GM12878 (cell line): ENCODE measurements at regions not wholly inside any gene's neighbourhood (a gene's known extent, or its start where the extent isn't known, plus 50 kb on each side); places are given as distances from the start of the nearest gene placed in this dataset.

Source experiments
- ATAC-seq: fragments of 200-7000 bp; cut with Tn5 transposase; 3 replicates; pipeline ENCODE4 v1.9.1; 2020; ENCODE audit warnings: mild to moderate bottlenecking, moderate library complexity
- BruUV-seq: library from RNA; stranded (reverse); fragments of 400-500 nt; replicated peaks from 2 replicates; lab custom pipeline; 2021; lab: Mats Ljungman, UMichigan
- CTCF ChIA-PET: fragments of 300-600 bp; sonication (Branson Sonifier 250); formaldehyde crosslinking; extraction: SDS; loops from one replicate; lab custom pipeline; 2021; ENCODE audit warnings: inconsistent platforms; lab: Yijun Ruan, JAX
- POLR2A ChIA-PET: fragments of 350-600 bp; formaldehyde crosslinking; extraction: SDS; loops from one replicate; lab custom pipeline; 2021; ENCODE audit warnings: inconsistent platforms; lab: Charles Lee
- RAD21 ChIA-PET: fragments of 300-600 bp; sonication (Branson Sonifier 250); formaldehyde crosslinking; loops from one replicate; lab custom pipeline; 2023; ENCODE audit warnings: antibody characterized with exemption; ENCODE audit not compliant: unreplicated experiment; lab: Charles Lee
- SMC1A ChIA-PET: fragments of 300-600 bp; sonication (Branson Sonifier 250); formaldehyde crosslinking; loops from one replicate; lab custom pipeline; 2023; ENCODE audit not compliant: unreplicated experiment, uncharacterized antibody; lab: Charles Lee
- DNase-seq: peaks from one replicate; pipeline ENCODE4 v3.0.0-alpha.2; 2011; ENCODE audit warnings: low read depth, low spot score
- FAIRE-seq: peaks from 3 replicates; lab custom pipeline; 2011; peaks lifted over from hg19 to GRCh38; lab: Jason Lieb, UNC
- H2AFZ ChIP-seq: 2 replicates; pipeline ENCODE4 v1.6.0; 2011; ENCODE audit warnings: low read depth, low read length, control low read depth; ENCODE audit not compliant: control insufficient read depth
- H3K27ac ChIP-seq: 2 replicates; pipeline ENCODE4 v1.5.1; 2011; ENCODE audit warnings: control low read depth; ENCODE audit not compliant: control insufficient read depth, insufficient read depth
- H3K27me3 ChIP-seq, 2 experiments: replicated peaks in 1 of 2; 2 replicates each; pipeline versions ENCODE4 v1.6.0 to v1.6.1; 2011; ENCODE audit warnings: low read length in 1 of 2; ENCODE audit not compliant: control insufficient read depth in 2 of 2, insufficient read depth in 2 of 2
- H3K36me3 ChIP-seq, 2 experiments: 2 replicates each; pipeline ENCODE4 v1.5.1; 2011; ENCODE audit warnings: low read length in 1 of 2; ENCODE audit not compliant: control insufficient read depth in 2 of 2, insufficient read depth in 2 of 2
- H3K4me1 ChIP-seq: 2 replicates; pipeline ENCODE4 v1.6.1; 2011; ENCODE audit warnings: mild to moderate bottlenecking, low read length, moderate library complexity, mixed read lengths; ENCODE audit not compliant: control insufficient read depth, insufficient read depth
- H3K4me2 ChIP-seq: 2 replicates; pipeline ENCODE4 v1.6.0; 2011; ENCODE audit warnings: control low read depth; ENCODE audit not compliant: control insufficient read depth, insufficient read depth
- H3K4me3 ChIP-seq: fragments of 200-600 bp; sonication (generic); 2 replicates; pipeline ENCODE4 v1.5.1; 2016
- H3K79me2 ChIP-seq: 2 replicates; pipeline ENCODE4 v1.6.0; 2011; ENCODE audit warnings: low read length; ENCODE audit not compliant: control insufficient read depth, insufficient read depth
- H3K9ac ChIP-seq: 2 replicates; pipeline ENCODE4 v1.8.0; 2011; ENCODE audit warnings: low read length, control low read depth, mixed read lengths; ENCODE audit not compliant: control insufficient read depth, insufficient read depth
- H3K9me3 ChIP-seq: replicated peaks from 3 replicates; pipeline ENCODE4 v1.5.1; 2011; ENCODE audit warnings: mild to moderate bottlenecking, low read length; ENCODE audit not compliant: control insufficient read depth, insufficient read depth
- H4K20me1 ChIP-seq: 2 replicates; pipeline ENCODE4 v1.6.0; 2011; ENCODE audit not compliant: control insufficient read depth, insufficient read depth
- BCL11A ChIP-seq: IDR thresholded peaks from 2 replicates; pipeline ENCODE4 v1.6.1; 2011; ENCODE audit warnings: low read depth, low read length
- BCL3 ChIP-seq: IDR thresholded peaks from 2 replicates; pipeline ENCODE4 v1.6.1; 2011; ENCODE audit warnings: borderline replicate concordance, low read depth, mild to moderate bottlenecking, moderate library complexity, low read length; ENCODE audit not compliant: insufficient read depth, poor library complexity, severe bottlenecking
- CEBPZ ChIP-seq: fragments of 150-350 bp; IDR thresholded peaks from 2 replicates; pipeline ENCODE4 v1.6.1; 2016; ENCODE audit warnings: low read depth, low read length
- GABPA ChIP-seq: IDR thresholded peaks from 2 replicates; pipeline ENCODE4 v1.6.1; 2014; ENCODE audit warnings: antibody characterized with exemption, low read depth, mild to moderate bottlenecking, inconsistent platforms
- HSF1 ChIP-seq: fragments of 150-350 bp; IDR thresholded peaks from 2 replicates; pipeline ENCODE4 v1.6.1; 2014; ENCODE audit warnings: mild to moderate bottlenecking, low read depth, low read length
- JUNB ChIP-seq: IDR thresholded peaks from 2 replicates; pipeline ENCODE4 v1.6.1; 2016; ENCODE audit warnings: antibody characterized with exemption, mild to moderate bottlenecking
- NFYA ChIP-seq: IDR thresholded peaks from 2 replicates; pipeline ENCODE4 v1.6.1; 2011; ENCODE audit warnings: low read depth, mild to moderate bottlenecking, low read length, improper control_type of control experiment, borderline replicate concordance
- PML ChIP-seq: IDR thresholded peaks from 2 replicates; pipeline ENCODE4 v1.6.1; 2012; ENCODE audit warnings: low read length, inconsistent platforms
- SIN3A ChIP-seq: IDR thresholded peaks from 2 replicates; pipeline ENCODE4 v1.6.1; 2012; ENCODE audit warnings: low read depth, low read length, improper control_type of control experiment
- SP1 ChIP-seq: IDR thresholded peaks from one replicate; pipeline ENCODE4 v1.6.1; 2011; ENCODE audit warnings: low read depth, low read length
- STAT1 ChIP-seq: fragments of 450-650 bp; conservative IDR thresholded peaks from 2 replicates; pipeline ENCODE4 v1.6.1; 2014; ENCODE audit warnings: antibody characterized with exemption, mild to moderate bottlenecking
- WGBS: methylation state at CpG from one replicate; pipeline ENCODE4 v1.1.6; 2016; ENCODE audit warnings: low lambda C conversion rate; ENCODE audit not compliant: insufficient replicate concordance, insufficient coverage; ENCODE audit errors: missing lambda C conversion rate; 5-methylcytosine and 5-hydroxymethylcytosine counted together
- in situ Hi-C: fragments of 300-500 bp; cut with MboI; formaldehyde crosslinking; loops from 9 replicates; pipeline ENCODE4 v1.14.3; 2018; ENCODE audit warnings: mixed read lengths
- intact Hi-C: fragments of 100-400 bp; cut with micrococcal nuclease; formaldehyde crosslinking; loops from one replicate; pipeline ENCODE4 v1.14.2; 2022; ENCODE audit not compliant: unreplicated experiment

GRCh38 chr13:86877441-86877840 is 793.7 kb upstream of the SLITRK5 start:
- no peak for ATAC-seq
- CTCF ChIA-PET: no interaction called here
- Histone ChIP-seq H3K4me1 (no peaks in the 10 kb centered on the region), H3K79me2 (no peaks in the 10 kb centered on the region), H2AFZ (no peak overlapping the region), H3K27me3 (no peaks in the 10 kb centered on the region), H3K4me2 (no peak overlapping the region), H3K9ac (no peak overlapping the region), H3K9me3 (no peaks in the 10 kb centered on the region), H3K36me3 (no peaks in the 10 kb centered on the region), H3K27ac (no peak overlapping the region), H4K20me1 (no peaks in the 10 kb centered on the region), H3K4me3 (no peak overlapping the region)
- 36% methylated on average over 1 of the region's 1 CpG for WGBS
- SMC1A ChIA-PET: no interaction called here
- POLR2A ChIA-PET: no interaction called here
- no peak for FAIRE-seq
- intact Hi-C loops (loop anchor here (10.0 kb wide), 1 partner anchor 207 kb away; no protein-coding TSS in a partner anchor), in situ Hi-C loops (no loop called here)
- no peak for DNase-seq
- TF ChIP-seq STAT1: no peak
- no peak for TF ChIP-seq SIN3A
- no peak for TF ChIP-seq NFYA
- no peak for TF ChIP-seq CEBPZ
- TF ChIP-seq SP1: no peak
- TF ChIP-seq HSF1: no peak
- no peak for TF ChIP-seq BCL11A
- TF ChIP-seq BCL3: no peak
- no peak for TF ChIP-seq JUNB
- TF ChIP-seq PML: no peak
- no peak for TF ChIP-seq GABPA
- RAD21 ChIA-PET: no interaction called here
- BruUV-seq: no TSS peak
